Loucy (cell line): ENCODE measurements at regions not wholly inside any gene's neighbourhood (a gene's known extent, or its start where the extent isn't known, plus 50 kb on each side); places are given as distances from the start of the nearest gene placed in this dataset.

ENCODE experiments used
- CTCF ChIP-seq: fragments of 200-600 bp; sonication (generic); conservative IDR thresholded peaks from 2 replicates; pipeline ENCODE4 v1.5.1; 2014; ENCODE audit warnings: mild to moderate bottlenecking, antibody characterized with exemption, low read length
- EZH2phosphoT487 ChIP-seq: fragments of 200-600 bp; IDR thresholded peaks from 2 replicates; pipeline ENCODE4 v1.6.1; 2018; ENCODE audit warnings: antibody characterized with exemption, mild to moderate bottlenecking, moderate library complexity, borderline replicate concordance

- TF ChIP-seq CTCF (no peak), EZH2phosphoT487 (no peak)
These were observed 104.7 kb upstream of the SPOPL start for GRCh38 chr2:138396843-138397242.
